BLaER1 treated with 17β-estradiol and CSF1 and Interleukin-3, amounts not matched to agents 10 nM and 100 nM (cell line): ENCODE measurements at regions not wholly inside any gene's neighbourhood (a gene's known extent, or its start where the extent isn't known, plus 50 kb on each side); places are given as distances from the start of the nearest gene placed in this dataset.

Experiments used
- H3K27ac ChIP-seq, 11 experiments: shearing (Covaris generic); formaldehyde crosslinking; 2 replicates each; pipeline ENCODE4 v1.8.1; 2022
- H3K27me3 ChIP-seq, 11 experiments: shearing (Covaris generic); formaldehyde crosslinking; 2 replicates each; pipeline ENCODE4 v1.8.1; 2022
- H3K36me3 ChIP-seq, 11 experiments: shearing (Covaris generic); formaldehyde crosslinking; 2 replicates each; pipeline ENCODE4 v1.8.1; 2022
- H3K4me1 ChIP-seq, 10 experiments: shearing (Covaris generic); formaldehyde crosslinking; 2 replicates each; pipeline ENCODE4 v1.8.1; 2022
- H3K4me2 ChIP-seq, 11 experiments: shearing (Covaris generic); formaldehyde crosslinking; 2 replicates each; pipeline ENCODE4 v1.8.1; 2022
- H3K4me3 ChIP-seq, 10 experiments: shearing (Covaris generic); formaldehyde crosslinking; 2 replicates each; pipeline ENCODE4 v1.8.1; 2022
- H3K9ac ChIP-seq, 11 experiments: shearing (Covaris generic); formaldehyde crosslinking; 2 replicates each; pipeline ENCODE4 v1.8.1; 2022
- H3K9me3 ChIP-seq, 11 experiments: shearing (Covaris generic); formaldehyde crosslinking; replicated peaks in 1 of 11; 2 replicates each; pipeline ENCODE4 v1.8.1; 2022
- H4K20me1 ChIP-seq, 11 experiments: shearing (Covaris generic); formaldehyde crosslinking; 2 replicates each; pipeline ENCODE4 v1.8.1; 2022
- Cebpa-rat ChIP-seq, 11 experiments: shearing (Covaris generic); IDR thresholded peaks; 2 replicates each; pipeline ENCODE4 v1.8.1; 2022

- H3K27ac ChIP-seq: no peak overlapping the region
- no peaks in the 10 kb centered on the region for H3K4me1 ChIP-seq
- H3K36me3 ChIP-seq: 0 out of 22 replicates have a peak, but pooled peaks cover 0 to 3% (median 0%) of the 10 kb centered on the region in 11 experiments
- H3K4me2 ChIP-seq: no peak overlapping the region
- no peaks in the 10 kb centered on the region for H4K20me1 ChIP-seq
- no peak overlapping the region for H3K4me3 ChIP-seq
- H3K27me3 ChIP-seq: no peaks in the 10 kb centered on the region
- no peak; a peak in 1 of 22 replicates for TF ChIP-seq Cebpa-rat (IDR thresholded peaks at IDR 0.05)
- no peak overlapping the region for H3K9ac ChIP-seq
- H3K9me3 ChIP-seq: peaks cover 10 to 25% (median 13%) of the 10 kb centered on the region in 11 experiments; a peak in 21 of 22 replicates
Observed at GRCh38 chr2:196498962-196499361, 140.6 kb upstream of the CCDC150 start.

- Histone ChIP-seq H3K27ac (no peak overlapping the region), H3K36me3 (0 out of 22 replicates have a peak, but pooled peaks cover 0 to 3% (median 0%) of the 10 kb centered on the region in 11 experiments), H4K20me1 (no peaks in the 10 kb centered on the region), H3K27me3 (no peaks in the 10 kb centered on the region), H3K4me1 (no peaks in the 10 kb centered on the region), H3K9me3 (peaks cover 7 to 21% (median 12%) of the 10 kb centered on the region in 11 experiments; a peak in 21 of 22 replicates), H3K4me3 (no peak overlapping the region), H3K4me2 (no peak overlapping the region), H3K9ac (no peak overlapping the region)
- TF ChIP-seq Cebpa-rat (IDR thresholded peaks at IDR 0.05): no peak
Observed at GRCh38 chr2:196499686-196500085, 139.8 kb upstream of the CCDC150 start.

- no peak overlapping the region for H3K27ac ChIP-seq
- H3K27me3 ChIP-seq: no peaks in the 10 kb centered on the region
- peaks cover 7 to 21% (median 12%) of the 10 kb centered on the region in 11 experiments; a peak in 21 of 22 replicates for H3K9me3 ChIP-seq
- H3K4me2 ChIP-seq: no peak overlapping the region
- H3K36me3 ChIP-seq: 0 out of 22 replicates have a peak, but pooled peaks cover 0 to 3% (median 0%) of the 10 kb centered on the region in 11 experiments
- H3K4me3 ChIP-seq: no peak overlapping the region
- 0 out of 22 replicates have a peak, but pooled peaks of 1 of the 11 experiments have one; percentile 25 for TF ChIP-seq Cebpa-rat (IDR thresholded peaks at IDR 0.05)
- H4K20me1 ChIP-seq: no peaks in the 10 kb centered on the region
- no peaks in the 10 kb centered on the region for H3K4me1 ChIP-seq
- no peak overlapping the region for H3K9ac ChIP-seq
Observed at GRCh38 chr2:196500686-196501431, 138.7 kb upstream of the CCDC150 start.

- Histone ChIP-seq H3K27me3 (no peaks in the 10 kb centered on the region), H3K9me3 (peaks cover 7 to 21% (median 12%) of the 10 kb centered on the region in 11 experiments; a peak in 21 of 22 replicates), H3K27ac (no peak overlapping the region), H3K4me3 (no peak overlapping the region), H3K4me2 (no peak overlapping the region), H3K9ac (no peak overlapping the region), H3K36me3 (0 out of 22 replicates have a peak, but pooled peaks cover 0 to 3% (median 0%) of the 10 kb centered on the region in 11 experiments), H3K4me1 (no peaks in the 10 kb centered on the region), H4K20me1 (no peaks in the 10 kb centered on the region)
- TF ChIP-seq Cebpa-rat (IDR thresholded peaks at IDR 0.05): no peak
Observed at GRCh38 chr2:196501836-196502235, 137.7 kb upstream of the CCDC150 start.

- no peak overlapping the region for H3K4me2 ChIP-seq
- no peak overlapping the region for H3K27ac ChIP-seq
- H3K36me3 ChIP-seq: 0 out of 22 replicates have a peak, but pooled peaks cover 0 to 3% (median 0%) of the 10 kb centered on the region in 11 experiments
- peaks cover 7 to 21% (median 12%) of the 10 kb centered on the region in 11 experiments; a peak in 21 of 22 replicates for H3K9me3 ChIP-seq
- TF ChIP-seq Cebpa-rat (IDR thresholded peaks at IDR 0.05): no peak
- no peak overlapping the region for H3K4me3 ChIP-seq
- no peaks in the 10 kb centered on the region for H3K27me3 ChIP-seq
- H3K4me1 ChIP-seq: no peaks in the 10 kb centered on the region
- H3K9ac ChIP-seq: no peak overlapping the region
- no peaks in the 10 kb centered on the region for H4K20me1 ChIP-seq
Observed at GRCh38 chr2:196502386-196502785, 137.1 kb upstream of the CCDC150 start.

GRCh38 chr2:196503398-196503797 lies 136.1 kb upstream of the CCDC150 start:
- peaks cover 7 to 18% (median 12%) of the 10 kb centered on the region in 11 experiments; a peak in 21 of 22 replicates for H3K9me3 ChIP-seq
- no peaks in the 10 kb centered on the region for H3K4me1 ChIP-seq
- H3K36me3 ChIP-seq: 0 out of 22 replicates have a peak, but pooled peaks cover 0 to 3% (median 0%) of the 10 kb centered on the region in 11 experiments
- no peak for TF ChIP-seq Cebpa-rat (IDR thresholded peaks at IDR 0.05)
- H3K9ac ChIP-seq: no peak overlapping the region
- no peaks in the 10 kb centered on the region for H4K20me1 ChIP-seq
- H3K27ac ChIP-seq: no peak overlapping the region
- no peak overlapping the region for H3K4me3 ChIP-seq
- no peaks in the 10 kb centered on the region for H3K27me3 ChIP-seq
- no peak overlapping the region for H3K4me2 ChIP-seq

- peaks cover 0 to 4% (median 0%) of the 10 kb centered on the region in 11 experiments; a peak in 3 of 22 replicates for H3K9me3 ChIP-seq
- no peak overlapping the region for H3K4me2 ChIP-seq
- no peaks in the 10 kb centered on the region for H4K20me1 ChIP-seq
- no peaks in the 10 kb centered on the region for H3K36me3 ChIP-seq
- H3K4me1 ChIP-seq: no peaks in the 10 kb centered on the region
- H3K4me3 ChIP-seq: no peak overlapping the region
- H3K9ac ChIP-seq: no peak overlapping the region
- H3K27me3 ChIP-seq: no peaks in the 10 kb centered on the region
- H3K27ac ChIP-seq: no peak overlapping the region
- TF ChIP-seq Cebpa-rat (IDR thresholded peaks at IDR 0.05): no peak
Observed at GRCh38 chr2:196504788-196505187, 134.7 kb upstream of the CCDC150 start.

GRCh38 chr2:196510246-196510645 lies 129.3 kb upstream of the CCDC150 start:
- H3K36me3 ChIP-seq: no peaks in the 10 kb centered on the region
- H3K4me3 ChIP-seq: no peak overlapping the region
- H3K9me3 ChIP-seq: no peaks in the 10 kb centered on the region
- no peaks in the 10 kb centered on the region for H3K27me3 ChIP-seq
- no peak overlapping the region for H3K27ac ChIP-seq
- TF ChIP-seq Cebpa-rat (IDR thresholded peaks at IDR 0.05): no peak
- no peaks in the 10 kb centered on the region for H4K20me1 ChIP-seq
- no peaks in the 10 kb centered on the region for H3K4me1 ChIP-seq
- no peak overlapping the region for H3K4me2 ChIP-seq
- no peak overlapping the region for H3K9ac ChIP-seq

GRCh38 chr2:196511258-196512168 lies 128.0 kb upstream of the CCDC150 start:
- no peaks in the 10 kb centered on the region for H3K4me1 ChIP-seq
- H3K27ac ChIP-seq: no peak overlapping the region
- H3K4me2 ChIP-seq: no peak overlapping the region
- no peak overlapping the region for H3K4me3 ChIP-seq
- H3K36me3 ChIP-seq: no peaks in the 10 kb centered on the region
- H4K20me1 ChIP-seq: no peaks in the 10 kb centered on the region
- H3K9me3 ChIP-seq: no peaks in the 10 kb centered on the region
- H3K27me3 ChIP-seq: no peaks in the 10 kb centered on the region
- no peak for TF ChIP-seq Cebpa-rat (IDR thresholded peaks at IDR 0.05)
- no peak overlapping the region for H3K9ac ChIP-seq
